GM12878 (cell line): ENCODE measurements at regions not wholly inside any gene's neighbourhood (a gene's known extent, or its start where the extent isn't known, plus 50 kb on each side); places are given as distances from the start of the nearest gene placed in this dataset.
A peak's percentile ranks its signal among the peaks of the same experiment; 100 is the strongest.

Experiments used
- ATAC-seq: fragments of 200-7000 bp; cut with Tn5 transposase; 3 replicates; pipeline ENCODE4 v1.9.1; 2020; ENCODE audit warnings: mild to moderate bottlenecking, moderate library complexity
- BruUV-seq: library from RNA; stranded (reverse); fragments of 400-500 nt; replicated peaks from 2 replicates; lab custom pipeline; 2021; lab: Mats Ljungman, UMichigan
- CTCF ChIA-PET: fragments of 300-600 bp; sonication (Branson Sonifier 250); formaldehyde crosslinking; extraction: SDS; loops from one replicate; lab custom pipeline; 2021; ENCODE audit warnings: inconsistent platforms; lab: Yijun Ruan, JAX
- POLR2A ChIA-PET: fragments of 350-600 bp; formaldehyde crosslinking; extraction: SDS; loops from one replicate; lab custom pipeline; 2021; ENCODE audit warnings: inconsistent platforms; lab: Charles Lee
- RAD21 ChIA-PET: fragments of 300-600 bp; sonication (Branson Sonifier 250); formaldehyde crosslinking; loops from one replicate; lab custom pipeline; 2023; ENCODE audit warnings: antibody characterized with exemption; ENCODE audit not compliant: unreplicated experiment; lab: Charles Lee
- SMC1A ChIA-PET: fragments of 300-600 bp; sonication (Branson Sonifier 250); formaldehyde crosslinking; loops from one replicate; lab custom pipeline; 2023; ENCODE audit not compliant: unreplicated experiment, uncharacterized antibody; lab: Charles Lee
- DNase-seq: peaks from one replicate; pipeline ENCODE4 v3.0.0-alpha.2; 2011; ENCODE audit warnings: low read depth, low spot score
- FAIRE-seq: peaks from 3 replicates; lab custom pipeline; 2011; peaks lifted over from hg19 to GRCh38; lab: Jason Lieb, UNC
- H2AFZ ChIP-seq: 2 replicates; pipeline ENCODE4 v1.6.0; 2011; ENCODE audit warnings: low read depth, low read length, control low read depth; ENCODE audit not compliant: control insufficient read depth
- H3K27ac ChIP-seq: 2 replicates; pipeline ENCODE4 v1.5.1; 2011; ENCODE audit warnings: control low read depth; ENCODE audit not compliant: control insufficient read depth, insufficient read depth
- H3K27me3 ChIP-seq, 2 experiments: replicated peaks in 1 of 2; 2 replicates each; pipeline versions ENCODE4 v1.6.0 to v1.6.1; 2011; ENCODE audit warnings: low read length in 1 of 2; ENCODE audit not compliant: control insufficient read depth in 2 of 2, insufficient read depth in 2 of 2
- H3K36me3 ChIP-seq, 2 experiments: 2 replicates each; pipeline ENCODE4 v1.5.1; 2011; ENCODE audit warnings: low read length in 1 of 2; ENCODE audit not compliant: control insufficient read depth in 2 of 2, insufficient read depth in 2 of 2
- H3K4me1 ChIP-seq: 2 replicates; pipeline ENCODE4 v1.6.1; 2011; ENCODE audit warnings: mild to moderate bottlenecking, low read length, moderate library complexity, mixed read lengths; ENCODE audit not compliant: control insufficient read depth, insufficient read depth
- H3K4me2 ChIP-seq: 2 replicates; pipeline ENCODE4 v1.6.0; 2011; ENCODE audit warnings: control low read depth; ENCODE audit not compliant: control insufficient read depth, insufficient read depth
- H3K4me3 ChIP-seq: fragments of 200-600 bp; sonication (generic); 2 replicates; pipeline ENCODE4 v1.5.1; 2016
- H3K79me2 ChIP-seq: 2 replicates; pipeline ENCODE4 v1.6.0; 2011; ENCODE audit warnings: low read length; ENCODE audit not compliant: control insufficient read depth, insufficient read depth
- H3K9ac ChIP-seq: 2 replicates; pipeline ENCODE4 v1.8.0; 2011; ENCODE audit warnings: low read length, control low read depth, mixed read lengths; ENCODE audit not compliant: control insufficient read depth, insufficient read depth
- H3K9me3 ChIP-seq: replicated peaks from 3 replicates; pipeline ENCODE4 v1.5.1; 2011; ENCODE audit warnings: mild to moderate bottlenecking, low read length; ENCODE audit not compliant: control insufficient read depth, insufficient read depth
- H4K20me1 ChIP-seq: 2 replicates; pipeline ENCODE4 v1.6.0; 2011; ENCODE audit not compliant: control insufficient read depth, insufficient read depth
- CBFB ChIP-seq: IDR thresholded peaks from 2 replicates; pipeline ENCODE4 v1.6.1; 2016; ENCODE audit warnings: antibody characterized with exemption, low read depth
- CTCF ChIP-seq, 3 experiments: IDR thresholded peaks in 2 of 3; conservative IDR thresholded peaks in 1 of 3; 2 replicates each; pipeline ENCODE4 v1.5.1; 2011; ENCODE audit warnings: low read depth in 3 of 3, low read length in 3 of 3, mild to moderate bottlenecking in 3 of 3, control low read depth in 2 of 3, moderate library complexity in 2 of 3, inconsistent platforms in 1 of 3, mixed read lengths in 1 of 3; ENCODE audit not compliant: control insufficient read depth in 2 of 3, insufficient read depth in 1 of 3; ENCODE audit errors: extremely low read depth in 1 of 3
- GATAD2B ChIP-seq: fragments of 450-650 bp; conservative IDR thresholded peaks from 2 replicates; pipeline ENCODE4 v1.6.1; 2017; ENCODE audit warnings: low read depth, mild to moderate bottlenecking, moderate library complexity
- NKRF ChIP-seq: fragments of 450-650 bp; conservative IDR thresholded peaks from 2 replicates; pipeline ENCODE4 v1.6.1; 2017; ENCODE audit warnings: mild to moderate bottlenecking, moderate library complexity
- RAD21 ChIP-seq: IDR thresholded peaks from 2 replicates; pipeline ENCODE4 v1.6.1; 2011; ENCODE audit warnings: mild to moderate bottlenecking, low read depth, low read length, moderate library complexity; ENCODE audit not compliant: insufficient read depth
- SKIL ChIP-seq: fragments of 450-650 bp; IDR thresholded peaks from 2 replicates; pipeline ENCODE4 v1.6.1; 2017; ENCODE audit warnings: mild to moderate bottlenecking, low read depth, inconsistent platforms; ENCODE audit not compliant: poor library complexity, severe bottlenecking
- SMC3 ChIP-seq: IDR thresholded peaks from 2 replicates; pipeline ENCODE4 v1.6.1; 2011; ENCODE audit warnings: low read length, improper control_type of control experiment, borderline replicate concordance
- ZNF24 ChIP-seq: fragments of 450-650 bp; IDR thresholded peaks from 2 replicates; pipeline ENCODE4 v1.6.1; 2017; ENCODE audit warnings: antibody characterized with exemption, mild to moderate bottlenecking
- ZNF384 ChIP-seq: IDR thresholded peaks from 2 replicates; pipeline ENCODE4 v1.6.1; 2012; ENCODE audit warnings: low read depth, mild to moderate bottlenecking, low read length, improper control_type of control experiment, borderline replicate concordance
- WGBS: methylation state at CpG from one replicate; pipeline ENCODE4 v1.1.6; 2016; ENCODE audit warnings: low lambda C conversion rate; ENCODE audit not compliant: insufficient replicate concordance, insufficient coverage; ENCODE audit errors: missing lambda C conversion rate; 5-methylcytosine and 5-hydroxymethylcytosine counted together
- in situ Hi-C: fragments of 300-500 bp; cut with MboI; formaldehyde crosslinking; loops from 9 replicates; pipeline ENCODE4 v1.14.3; 2018; ENCODE audit warnings: mixed read lengths
- intact Hi-C: fragments of 100-400 bp; cut with micrococcal nuclease; formaldehyde crosslinking; loops from one replicate; pipeline ENCODE4 v1.14.2; 2022; ENCODE audit not compliant: unreplicated experiment

- Histone ChIP-seq H3K27me3 (peaks cover 0 to 2% of the 10 kb centered on the region in 2 experiments; a peak in 1 of 4 replicates), H3K79me2 (no peaks in the 10 kb centered on the region), H3K9me3 (no peaks in the 10 kb centered on the region), H3K4me1 (no peaks in the 10 kb centered on the region), H3K36me3 (no peaks in the 10 kb centered on the region), H2AFZ (no peak overlapping the region), H3K27ac (no peak overlapping the region), H3K4me2 (no peak overlapping the region), H4K20me1 (no peaks in the 10 kb centered on the region), H3K4me3 (no peak overlapping the region), H3K9ac (no peak overlapping the region)
- in situ Hi-C loops, result loop anchor here (5.0 kb wide), 2 partner anchors 325 to 690 kb away; no protein-coding TSS in a partner anchor
- peak; percentile 90 for TF ChIP-seq RAD21
- TF ChIP-seq CTCF (IDR thresholded peaks at IDR 0.05 in 2 of 3, conservative IDR thresholded peaks at IDR 0.05 in 1 of 3; ENCODE audit: control insufficient read depth in 2 of 3, extremely low read depth in 1 of 3, insufficient read depth in 1 of 3, low read depth in 3 of 3, low read length in 3 of 3), result peak; percentile 38 to 72 (median 52); a peak in 5 of 6 replicates
- TF ChIP-seq ZNF384, result peak; percentile 13; the same call in 1 of the 2 replicates
- 0 out of 2 replicates have a peak, but pooled peaks have one; percentile 31 for TF ChIP-seq ZNF24
- TF ChIP-seq CBFB, result no peak
- no peak for TF ChIP-seq GATAD2B
- peak; percentile 69; the same call in 1 of the 2 replicates for TF ChIP-seq SMC3
- TF ChIP-seq NKRF, result no peak
- peak; percentile 21 for TF ChIP-seq SKIL
- ATAC-seq, result peak; percentile 77
- intact Hi-C loops, result loop anchor here (1.0 to 5.0 kb wide), 8 partner anchors 170 to 1005 kb away; no protein-coding TSS in a partner anchor
- BruUV-seq, result no TSS peak
- ChIA-PET RAD21 (interaction anchor here (0.9 to 3.4 kb wide), 22 partner anchors 8 to 1020 kb away, joined by 3 to 39 read pairs (median 6); no protein-coding TSS in a partner anchor), CTCF (interaction anchor here (0.7 to 13.3 kb wide), 48 partner anchors 8 to 1036 kb away, joined by 3 to 250 read pairs (median 5); no protein-coding TSS in a partner anchor), SMC1A (interaction anchor here (0.7 to 6.4 kb wide), 35 partner anchors 8 to 1007 kb away, joined by 3 to 85 read pairs (median 5); no protein-coding TSS in a partner anchor), POLR2A (interaction anchor here (0.8 to 2.1 kb wide), 2 partner anchors 117 to 332 kb away, joined by 3 to 4 read pairs; partner anchors contain the start of gene NFE2L2)
- peak; percentile 69 for FAIRE-seq
- peak; percentile 40 for DNase-seq
- 0% methylated on average over 2 of the region's 2 CpGs for WGBS
These were observed 65.4 kb upstream of the HNRNPA3 start for GRCh38 chr2:177147093-177147694.
